ENCODE measurements at regions not wholly inside any gene's neighbourhood (a gene's known extent, or its start where the extent isn't known, plus 50 kb on each side); places are given as distances from the start of the nearest gene placed in this dataset.

- no peak for ATAC-seq (ENCODE audit: low read depth)
- H3K27me3 ChIP-seq (replicated peaks in 1 of 4; ENCODE audit: control extremely low read depth in 1 of 4, control insufficient read depth in 3 of 4, insufficient read depth in 4 of 4, low read length in 3 of 4), result no peaks in the 10 kb centered on the region
- no peak overlapping the region for H3K27ac ChIP-seq (ENCODE audit: low read length in 2 of 2)
- DNase-seq, result no peak
- no peak overlapping the region for H3K27ac Mint-ChIP-seq
- no peaks in the 10 kb centered on the region for H3K4me1 ChIP-seq (ENCODE audit: control insufficient read depth in 2 of 2, insufficient read depth in 2 of 2, low read length in 2 of 2)
- intact Hi-C loops (cut with micrococcal nuclease), result no loop called here
- TF ChIP-seq, protein P1, sequence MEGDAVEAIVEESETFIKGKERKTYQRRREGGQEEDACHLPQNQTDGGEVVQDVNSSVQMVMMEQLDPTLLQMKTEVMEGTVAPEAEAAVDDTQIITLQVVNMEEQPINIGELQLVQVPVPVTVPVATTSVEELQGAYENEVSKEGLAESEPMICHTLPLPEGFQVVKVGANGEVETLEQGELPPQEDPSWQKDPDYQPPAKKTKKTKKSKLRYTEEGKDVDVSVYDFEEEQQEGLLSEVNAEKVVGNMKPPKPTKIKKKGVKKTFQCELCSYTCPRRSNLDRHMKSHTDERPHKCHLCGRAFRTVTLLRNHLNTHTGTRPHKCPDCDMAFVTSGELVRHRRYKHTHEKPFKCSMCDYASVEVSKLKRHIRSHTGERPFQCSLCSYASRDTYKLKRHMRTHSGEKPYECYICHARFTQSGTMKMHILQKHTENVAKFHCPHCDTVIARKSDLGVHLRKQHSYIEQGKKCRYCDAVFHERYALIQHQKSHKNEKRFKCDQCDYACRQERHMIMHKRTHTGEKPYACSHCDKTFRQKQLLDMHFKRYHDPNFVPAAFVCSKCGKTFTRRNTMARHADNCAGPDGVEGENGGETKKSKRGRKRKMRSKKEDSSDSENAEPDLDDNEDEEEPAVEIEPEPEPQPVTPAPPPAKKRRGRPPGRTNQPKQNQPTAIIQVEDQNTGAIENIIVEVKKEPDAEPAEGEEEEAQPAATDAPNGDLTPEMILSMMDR (IDR thresholded peaks at IDR 0.05), result no peak
- no peak for TF ChIP-seq EZH2 (IDR thresholded peaks at IDR 0.05; ENCODE audit: borderline replicate concordance, insufficient read depth, low read depth, low read length, poor library complexity, severe bottlenecking)
- H4K20me1 ChIP-seq (ENCODE audit: control insufficient read depth, insufficient read depth, low read length, poor library complexity, severe bottlenecking), result no peaks in the 10 kb centered on the region
- H3K4me3 Mint-ChIP-seq, result no peak overlapping the region
- H3K9me3 ChIP-seq (ENCODE audit: control extremely low read depth in 1 of 3, control insufficient read depth in 2 of 3, insufficient read depth in 1 of 3, low read length in 2 of 3), result no peaks in the 10 kb centered on the region
- H3K9me3 Mint-ChIP-seq (ENCODE audit: insufficient read depth), result no peaks in the 10 kb centered on the region
- 85% methylated on average over 2 of the region's 2 CpGs for WGBS (ENCODE audit: insufficient coverage)
- no peaks in the 10 kb centered on the region for H3K4me1 Mint-ChIP-seq
- H2AFZ ChIP-seq (ENCODE audit: insufficient read depth, low read depth, low read length, poor library complexity, severe bottlenecking), result no peak overlapping the region
- no peaks in the 10 kb centered on the region for H3K36me3 ChIP-seq (replicated peaks in 1 of 2; ENCODE audit: control extremely low read depth in 1 of 2, control insufficient read depth in 1 of 2, extremely low read depth in 1 of 2, insufficient read depth in 2 of 2, low read length in 1 of 2)
- no peak overlapping the region for H3K9ac ChIP-seq (ENCODE audit: low read length)
- H3K27me3 Mint-ChIP-seq, result no peaks in the 10 kb centered on the region
- ChIA-PET POLR2A (no interaction called here), CTCF (no interaction called here)
- H3K4me2 ChIP-seq (replicated peaks; ENCODE audit: low read depth, low read length, poor library complexity, severe bottlenecking), result no peak overlapping the region
- H3K4me3 ChIP-seq (ENCODE audit: control extremely low read depth in 1 of 5, extremely low read depth in 1 of 5, insufficient read depth in 1 of 5, low read depth in 2 of 5, low read length in 4 of 5), result no peak overlapping the region
- H3K79me2 ChIP-seq (ENCODE audit: control insufficient read depth, insufficient read depth, low read length), result no peaks in the 10 kb centered on the region
These were observed 682.7 kb upstream of the FZD8 start for GRCh38 chr10:36324831-36325230.

GRCh38 chr10:36313142-36313541 lies 671.0 kb upstream of the FZD8 start:
- TF ChIP-seq, protein P1 (IDR thresholded peaks at IDR 0.05), result no peak
- no peak for TF ChIP-seq EZH2 (IDR thresholded peaks at IDR 0.05; ENCODE audit: borderline replicate concordance, insufficient read depth, low read depth, low read length, poor library complexity, severe bottlenecking)
- H3K9me3 Mint-ChIP-seq (ENCODE audit: insufficient read depth), result no peaks in the 10 kb centered on the region
- H3K9me3 ChIP-seq (ENCODE audit: control extremely low read depth in 1 of 3, control insufficient read depth in 2 of 3, insufficient read depth in 1 of 3, low read length in 2 of 3), result no peaks in the 10 kb centered on the region
- H2AFZ ChIP-seq (ENCODE audit: insufficient read depth, low read depth, low read length, poor library complexity, severe bottlenecking), result no peak overlapping the region
- POLR2A ChIA-PET, result no interaction called here
- H3K27ac ChIP-seq (ENCODE audit: low read length in 2 of 2), result no peak overlapping the region
- no peak overlapping the region for H3K4me2 ChIP-seq (replicated peaks; ENCODE audit: low read depth, low read length, poor library complexity, severe bottlenecking)
- ATAC-seq (ENCODE audit: low read depth) (no peak), DNase-seq (no peak)
- intact Hi-C loops (cut with micrococcal nuclease), result no loop called here
- H3K4me3 ChIP-seq (ENCODE audit: control extremely low read depth in 1 of 5, extremely low read depth in 1 of 5, insufficient read depth in 1 of 5, low read depth in 2 of 5, low read length in 4 of 5), result no peak overlapping the region
- H3K4me3 Mint-ChIP-seq, result no peak overlapping the region
- no peaks in the 10 kb centered on the region for H3K4me1 Mint-ChIP-seq
- no peaks in the 10 kb centered on the region for H3K36me3 ChIP-seq (replicated peaks in 1 of 2; ENCODE audit: control extremely low read depth in 1 of 2, control insufficient read depth in 1 of 2, extremely low read depth in 1 of 2, insufficient read depth in 2 of 2, low read length in 1 of 2)
- H3K4me1 ChIP-seq (ENCODE audit: control insufficient read depth in 2 of 2, insufficient read depth in 2 of 2, low read length in 2 of 2), result no peaks in the 10 kb centered on the region
- H3K79me2 ChIP-seq (ENCODE audit: control insufficient read depth, insufficient read depth, low read length), result no peaks in the 10 kb centered on the region
- CTCF ChIA-PET, result no interaction called here
- H3K27me3 Mint-ChIP-seq, result no peaks in the 10 kb centered on the region
- H4K20me1 ChIP-seq (ENCODE audit: control insufficient read depth, insufficient read depth, low read length, poor library complexity, severe bottlenecking), result no peaks in the 10 kb centered on the region
- no peak overlapping the region for H3K9ac ChIP-seq (ENCODE audit: low read length)
- H3K27me3 ChIP-seq (replicated peaks in 1 of 4; ENCODE audit: control extremely low read depth in 1 of 4, control insufficient read depth in 3 of 4, insufficient read depth in 4 of 4, low read length in 3 of 4), result no peaks in the 10 kb centered on the region
- 80% methylated on average over 1 of the region's 7 CpGs for WGBS (ENCODE audit: insufficient coverage)
- H3K27ac Mint-ChIP-seq, result no peak overlapping the region

All from B cell (primary cell).